Osteocyte (in vitro differentiated cells): ENCODE measurements at regions not wholly inside any gene's neighbourhood (a gene's known extent, or its start where the extent isn't known, plus 50 kb on each side); places are given as distances from the start of the nearest gene placed in this dataset.

Experiments used
- DNase-seq: peaks from one replicate; pipeline ENCODE4 v3.0.0; 2021; ENCODE audit warnings: mixed read lengths; ENCODE audit not compliant: unreplicated experiment; ENCODE audit errors: extremely low spot score
- H3K27ac Mint-ChIP-seq: one replicate; pipeline ENCODE4 v1.8.0; 2021; ENCODE audit warnings: mild to moderate bottlenecking, mixed read lengths; ENCODE audit not compliant: unreplicated experiment
- H3K27me3 Mint-ChIP-seq: one replicate; pipeline ENCODE4 v1.8.0; 2021; ENCODE audit warnings: mixed read lengths; ENCODE audit not compliant: unreplicated experiment
- H3K36me3 Mint-ChIP-seq: one replicate; pipeline ENCODE4 v1.8.0; 2021; ENCODE audit warnings: mixed read lengths; ENCODE audit not compliant: unreplicated experiment
- H3K4me1 Mint-ChIP-seq: one replicate; pipeline ENCODE4 v1.8.0; 2021; ENCODE audit warnings: mixed read lengths; ENCODE audit not compliant: unreplicated experiment
- H3K4me3 Mint-ChIP-seq: one replicate; pipeline ENCODE4 v1.8.0; 2021; ENCODE audit warnings: mild to moderate bottlenecking, moderate library complexity, mixed read lengths; ENCODE audit not compliant: unreplicated experiment
- H3K9me3 Mint-ChIP-seq: one replicate; pipeline ENCODE4 v1.8.0; 2021; ENCODE audit warnings: mixed read lengths; ENCODE audit not compliant: unreplicated experiment
- CTCF ChIP-seq: fragments of 200-600 bp; sonication (generic); IDR thresholded peaks from 2 replicates; pipeline ENCODE4 v1.5.0; 2021; ENCODE audit warnings: antibody characterized with exemption, mild to moderate bottlenecking, moderate library complexity

GRCh38 chrX:137427816-137428215, 138.1 kb upstream of the ZIC3 start:
- H3K4me1 Mint-ChIP-seq: no peaks in the 10 kb centered on the region
- H3K9me3 Mint-ChIP-seq: peaks cover 13% of the 10 kb centered on the region
- H3K27me3 Mint-ChIP-seq: peaks cover 41% of the 10 kb centered on the region
- H3K4me3 Mint-ChIP-seq: peak overlapping the region; percentile 74
- no peak for DNase-seq
- no peak for TF ChIP-seq CTCF
- H3K27ac Mint-ChIP-seq: no peak overlapping the region
- H3K36me3 Mint-ChIP-seq: no peaks in the 10 kb centered on the region

- H3K36me3 Mint-ChIP-seq: no peaks in the 10 kb centered on the region
- peaks cover 10% of the 10 kb centered on the region for H3K9me3 Mint-ChIP-seq
- TF ChIP-seq CTCF: no peak
- no peak overlapping the region for H3K27ac Mint-ChIP-seq
- peaks cover 41% of the 10 kb centered on the region for H3K27me3 Mint-ChIP-seq
- H3K4me1 Mint-ChIP-seq: no peaks in the 10 kb centered on the region
- H3K4me3 Mint-ChIP-seq: peak overlapping the region; percentile 74
- DNase-seq: no peak
Observed at GRCh38 chrX:137427426-137427778, 138.5 kb upstream of the ZIC3 start.

- H3K4me1 Mint-ChIP-seq: no peaks in the 10 kb centered on the region
- TF ChIP-seq CTCF: no peak
- peaks cover 10% of the 10 kb centered on the region for H3K9me3 Mint-ChIP-seq
- DNase-seq: no peak
- peak overlapping the region; percentile 74 for H3K4me3 Mint-ChIP-seq
- H3K27me3 Mint-ChIP-seq: peaks cover 41% of the 10 kb centered on the region
- no peak overlapping the region for H3K27ac Mint-ChIP-seq
- H3K36me3 Mint-ChIP-seq: no peaks in the 10 kb centered on the region
Observed at GRCh38 chrX:137426695-137427425, 139.1 kb upstream of the ZIC3 start.

GRCh38 chrX:137425986-137426385, 139.9 kb upstream of the ZIC3 start:
- TF ChIP-seq CTCF: no peak
- H3K27ac Mint-ChIP-seq: no peak overlapping the region
- H3K27me3 Mint-ChIP-seq: peaks cover 37% of the 10 kb centered on the region
- H3K36me3 Mint-ChIP-seq: no peaks in the 10 kb centered on the region
- DNase-seq: no peak
- no peak overlapping the region for H3K4me3 Mint-ChIP-seq
- H3K9me3 Mint-ChIP-seq: peaks cover 4% of the 10 kb centered on the region
- H3K4me1 Mint-ChIP-seq: no peaks in the 10 kb centered on the region

- Mint-ChIP-seq H3K4me1 (no peaks in the 10 kb centered on the region), H3K27me3 (peaks cover 32% of the 10 kb centered on the region), H3K36me3 (no peaks in the 10 kb centered on the region), H3K4me3 (no peak overlapping the region), H3K9me3 (peaks cover 4% of the 10 kb centered on the region), H3K27ac (no peak overlapping the region)
- TF ChIP-seq CTCF: no peak
- no peak for DNase-seq
Observed at GRCh38 chrX:137425273-137425902, 140.5 kb upstream of the ZIC3 start.
